GM12874 (cell line): ENCODE measurements at regions not wholly inside any gene's neighbourhood (a gene's known extent, or its start where the extent isn't known, plus 50 kb on each side); places are given as distances from the start of the nearest gene placed in this dataset.

ENCODE experiments used
- CTCF ChIP-seq: IDR thresholded peaks from 2 replicates; pipeline ENCODE4 v1.5.1; 2011; ENCODE audit warnings: low read depth, mild to moderate bottlenecking, control low read depth, low read length, moderate library complexity; ENCODE audit not compliant: insufficient read depth

- no peak for TF ChIP-seq CTCF
Measured at GRCh38 chr2:167817908-167818307, 429.5 kb downstream of the STK39 start.

GRCh38 chr2:167817422-167817821 is 430.0 kb downstream of the STK39 start:
- no peak for TF ChIP-seq CTCF

- TF ChIP-seq CTCF = no peak
Measured at GRCh38 chr2:167816874-167817290, 430.5 kb downstream of the STK39 start.

- TF ChIP-seq CTCF = no peak
Measured at GRCh38 chr2:167814881-167815718, 432.3 kb downstream of the STK39 start.

GRCh38 chr2:167803449-167803988 is 443.9 kb downstream of the STK39 start:
- TF ChIP-seq CTCF = no peak

- no peak for TF ChIP-seq CTCF
Measured at GRCh38 chr2:167794554-167795255, 452.7 kb downstream of the STK39 start.

- no peak for TF ChIP-seq CTCF
Measured at GRCh38 chr2:167793725-167794124, 453.7 kb downstream of the STK39 start.
